AG10803 (cell line): ENCODE measurements at regions not wholly inside any gene's neighbourhood (a gene's known extent, or its start where the extent isn't known, plus 50 kb on each side); places are given as distances from the start of the nearest gene placed in this dataset.
"Not testable (repeated sequence)": the region's sequence is repeated elsewhere in the genome, so short reads cannot be mapped to it uniquely, and the experiment has no call there.

Source experiments
- DNase-seq: peaks from one replicate; pipeline ENCODE4 v3.0.0; 2010; ENCODE audit warnings: low read depth
- H3K4me3 ChIP-seq: 2 replicates; pipeline ENCODE4 v1.5.1; 2011; ENCODE audit warnings: mild to moderate bottlenecking, low read length, control low read depth
- CTCF ChIP-seq: conservative IDR thresholded peaks from 2 replicates; pipeline ENCODE4 v1.5.1; 2011; ENCODE audit warnings: mild to moderate bottlenecking, low read length, control low read depth, inconsistent platforms

GRCh38 chr13:110820322-110820721 is 94.5 kb downstream of the ANKRD10 start:
- no peak for TF ChIP-seq CTCF
- H3K4me3 ChIP-seq = no peak overlapping the region
- DNase-seq = no peak

GRCh38 chr13:110821837-110822668 is 92.8 kb downstream of the ANKRD10 start:
- not testable (repeated sequence) for H3K4me3 ChIP-seq, DNase-seq

GRCh38 chr13:110822669-110822945 is 92.3 kb downstream of the ANKRD10 start:
- DNase-seq = no peak
- H3K4me3 ChIP-seq = no peak overlapping the region
- TF ChIP-seq CTCF = no peak

GRCh38 chr13:110824702-110825300 is 90.1 kb downstream of the ANKRD10 start:
- H3K4me3 ChIP-seq = no peak overlapping the region
- no peak for TF ChIP-seq CTCF
- DNase-seq = no peak

- no peak for TF ChIP-seq CTCF
- no peak overlapping the region for H3K4me3 ChIP-seq
- DNase-seq = no peak
These were observed 89.4 kb downstream of the ANKRD10 start for GRCh38 chr13:110825516-110825915.

GRCh38 chr13:110826101-110826500 is 88.8 kb downstream of the ANKRD10 start:
- H3K4me3 ChIP-seq = no peak overlapping the region
- TF ChIP-seq CTCF = no peak

GRCh38 chr13:110826861-110827672 is 87.8 kb downstream of the ANKRD10 start:
- H3K4me3 ChIP-seq = no peak overlapping the region
- TF ChIP-seq CTCF = no peak
- DNase-seq = no peak

More at GRCh38 chr13:110826101-110826500, 88.8 kb downstream of the ANKRD10 start:
- DNase-seq = no peak
